CD14-positive monocyte (primary cell): ENCODE measurements at regions not wholly inside any gene's neighbourhood (a gene's known extent, or its start where the extent isn't known, plus 50 kb on each side); places are given as distances from the start of the nearest gene placed in this dataset.

Experiments used
- DNase-seq, 3 donors: peaks; one replicate each; pipeline ENCODE4 v3.0.0-alpha.2; 2011 to 2022
- H2AFZ ChIP-seq: 2 replicates; pipeline ENCODE4 v1.6.0; 2012; ENCODE audit warnings: mild to moderate bottlenecking, low read depth, low read length, inconsistent platforms; ENCODE audit not compliant: insufficient read depth, poor library complexity, severe bottlenecking
- H3K27ac ChIP-seq, 2 donors: 1 replicate in 1 of 2; 2 replicates in 1 of 2; pipeline ENCODE4 v1.5.1; 2012 to 2013; ENCODE audit warnings: low read length in 2 of 2, control low read depth in 1 of 2, inconsistent platforms in 1 of 2, low read depth in 1 of 2, mild to moderate bottlenecking in 1 of 2
- H3K27me3 ChIP-seq, 2 donors: one replicate each; pipeline versions ENCODE4 v1.6.0 to v1.6.1; 2011 to 2013; ENCODE audit warnings: low read length in 2 of 2; ENCODE audit not compliant: control insufficient read depth in 2 of 2, insufficient read depth in 2 of 2
- H3K36me3 ChIP-seq, 2 donors: replicated peaks in 1 of 2; 1 replicate in 1 of 2; 2 replicates in 1 of 2; pipeline versions ENCODE4 v1.5.1 to v1.6.1; 2012 to 2013; ENCODE audit warnings: low read length in 2 of 2, control low read depth in 1 of 2, inconsistent platforms in 1 of 2, mild to moderate bottlenecking in 1 of 2; ENCODE audit not compliant: insufficient read depth in 2 of 2, control insufficient read depth in 1 of 2
- H3K4me1 ChIP-seq, 2 donors: 1 replicate in 1 of 2; 2 replicates in 1 of 2; pipeline versions ENCODE4 v1.5.1 to v1.6.1; 2012 to 2013; ENCODE audit warnings: low read length in 2 of 2, control low read depth in 1 of 2, inconsistent platforms in 1 of 2, mild to moderate bottlenecking in 1 of 2, moderate library complexity in 1 of 2; ENCODE audit not compliant: insufficient read depth in 2 of 2, control insufficient read depth in 1 of 2
- H3K4me2 ChIP-seq: replicated peaks from 2 replicates; pipeline ENCODE3; 2012; ENCODE audit warnings: low read length, moderate library complexity, mild to moderate bottlenecking; ENCODE audit not compliant: poor library complexity, severe bottlenecking; ENCODE audit errors: extremely low read depth
- H3K4me3 ChIP-seq, 3 experiments: fragments of 200-600 bp in 1 of 3; sonication (generic) in 1 of 3; replicated peaks in 1 of 3; 1 replicate in 2 of 3; 2 replicates in 1 of 3; pipeline ENCODE4 v1.5.1; 2011 to 2013; ENCODE audit warnings: low read length in 3 of 3, mild to moderate bottlenecking in 3 of 3, control low read depth in 2 of 3, low read depth in 2 of 3, inconsistent platforms in 1 of 3, moderate library complexity in 1 of 3
- H3K79me2 ChIP-seq: 2 replicates; pipeline ENCODE4 v1.6.0; 2012; ENCODE audit warnings: mild to moderate bottlenecking, control low read depth, inconsistent platforms, low read length, moderate library complexity; ENCODE audit not compliant: insufficient read depth
- H3K9ac ChIP-seq: 2 replicates; pipeline ENCODE4 v1.6.0; 2017; ENCODE audit warnings: low read length, mild to moderate bottlenecking; ENCODE audit not compliant: insufficient read depth, poor library complexity, severe bottlenecking
- H3K9me3 ChIP-seq, 2 donors: replicated peaks in 1 of 2; 1 replicate in 1 of 2; 2 replicates in 1 of 2; pipeline versions ENCODE4 v1.5.1 to v1.6.1; 2012 to 2013; ENCODE audit warnings: low read length in 2 of 2, control low read depth in 1 of 2; ENCODE audit not compliant: control insufficient read depth in 1 of 2, insufficient read depth in 1 of 2
- H4K20me1 ChIP-seq: 2 replicates; pipeline ENCODE4 v1.6.0; 2012; ENCODE audit warnings: mild to moderate bottlenecking, low read length, control low read depth, moderate library complexity; ENCODE audit not compliant: insufficient read depth
- H3K27ac Mint-ChIP-seq, 7 donors: one replicate each; pipeline ENCODE4 v1.8.0; 2020; ENCODE audit warnings: mild to moderate bottlenecking in 7 of 7, mixed read lengths in 7 of 7, moderate library complexity in 6 of 7, inconsistent platforms in 2 of 7
- H3K27me3 Mint-ChIP-seq, 3 donors: one replicate each; pipeline ENCODE4 v1.8.0; 2021 to 2022; ENCODE audit warnings: low read depth in 3 of 3, mild to moderate bottlenecking in 3 of 3, mixed read lengths in 3 of 3, moderate library complexity in 3 of 3, inconsistent platforms in 1 of 3
- H3K36me3 Mint-ChIP-seq, 2 donors: one replicate each; pipeline ENCODE4 v1.8.0; 2020; ENCODE audit warnings: mixed read lengths in 2 of 2, inconsistent platforms in 1 of 2, mild to moderate bottlenecking in 1 of 2
- H3K4me1 Mint-ChIP-seq: one replicate; pipeline ENCODE4 v1.8.0; 2020; ENCODE audit warnings: mild to moderate bottlenecking, mixed read lengths
- H3K4me3 Mint-ChIP-seq, 2 donors: one replicate each; pipeline ENCODE4 v1.8.0; 2020; ENCODE audit warnings: mild to moderate bottlenecking in 2 of 2, mixed read lengths in 2 of 2, moderate library complexity in 1 of 2
- H3K9me3 Mint-ChIP-seq, 7 donors: one replicate each; pipeline ENCODE4 v1.8.0; 2020 to 2022; ENCODE audit warnings: mixed read lengths in 7 of 7, mild to moderate bottlenecking in 6 of 7, moderate library complexity in 6 of 7, inconsistent platforms in 2 of 7
- WGBS: methylation state at CpG from one replicate; pipeline ENCODE4 v1.1.5; 2013; ENCODE audit warnings: missing lambda C conversion rate; ENCODE audit not compliant: insufficient coverage; 5-methylcytosine and 5-hydroxymethylcytosine counted together
- intact Hi-C, 2 donors: fragments of 100-400 bp; cut with micrococcal nuclease; formaldehyde crosslinking; loops; one replicate each; pipeline versions ENCODE4 v1.15.0 to v1.15.1; 2023
- TF ChIP-seq, protein P1 (sequence below): fragments of 200-600 bp; IDR thresholded peaks from one replicate; pipeline ENCODE4 v1.8.0; 2022; ENCODE audit warnings: antibody characterized with exemption, mild to moderate bottlenecking

DNA sequence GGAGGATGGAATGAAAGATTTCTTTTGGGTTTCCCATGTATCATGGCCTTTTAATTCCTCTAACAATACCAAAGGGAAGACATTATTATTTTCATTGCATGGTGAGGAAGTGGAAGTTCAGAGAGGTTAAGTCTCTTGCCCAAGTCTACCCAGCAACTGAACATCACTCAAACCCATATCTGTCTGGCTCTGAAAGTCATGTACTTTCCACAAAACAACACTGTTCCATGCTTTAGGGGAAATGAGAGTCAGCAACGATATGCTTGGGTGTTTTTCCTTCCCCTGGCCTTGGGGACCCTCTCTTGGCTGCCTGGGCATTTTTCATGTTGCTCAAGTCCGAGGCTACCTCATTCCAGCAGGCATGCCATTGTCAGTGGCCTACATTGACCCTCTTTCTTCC lies 118.8 kb downstream of the ADTRP start:
- H3K79me2 ChIP-seq = no peaks in the 10 kb centered on the region
- Mint-ChIP-seq H3K27ac (peak overlapping the region in 1 of 7 donors; percentile 7), H3K4me3 (no peak overlapping the region), H3K36me3 (no peaks in the 10 kb centered on the region), H3K4me1 (peaks cover 4% of the 10 kb centered on the region), H3K9me3 (peaks cover 0 to 1% (median 0%) of the 10 kb centered on the region in 7 donors), H3K27me3 (peaks cover 1 to 5% (median 3%) of the 10 kb centered on the region in 3 donors)
- H3K27ac ChIP-seq = no peak overlapping the region
- H3K4me3 ChIP-seq = no peak overlapping the region
- TF ChIP-seq, protein P1, sequence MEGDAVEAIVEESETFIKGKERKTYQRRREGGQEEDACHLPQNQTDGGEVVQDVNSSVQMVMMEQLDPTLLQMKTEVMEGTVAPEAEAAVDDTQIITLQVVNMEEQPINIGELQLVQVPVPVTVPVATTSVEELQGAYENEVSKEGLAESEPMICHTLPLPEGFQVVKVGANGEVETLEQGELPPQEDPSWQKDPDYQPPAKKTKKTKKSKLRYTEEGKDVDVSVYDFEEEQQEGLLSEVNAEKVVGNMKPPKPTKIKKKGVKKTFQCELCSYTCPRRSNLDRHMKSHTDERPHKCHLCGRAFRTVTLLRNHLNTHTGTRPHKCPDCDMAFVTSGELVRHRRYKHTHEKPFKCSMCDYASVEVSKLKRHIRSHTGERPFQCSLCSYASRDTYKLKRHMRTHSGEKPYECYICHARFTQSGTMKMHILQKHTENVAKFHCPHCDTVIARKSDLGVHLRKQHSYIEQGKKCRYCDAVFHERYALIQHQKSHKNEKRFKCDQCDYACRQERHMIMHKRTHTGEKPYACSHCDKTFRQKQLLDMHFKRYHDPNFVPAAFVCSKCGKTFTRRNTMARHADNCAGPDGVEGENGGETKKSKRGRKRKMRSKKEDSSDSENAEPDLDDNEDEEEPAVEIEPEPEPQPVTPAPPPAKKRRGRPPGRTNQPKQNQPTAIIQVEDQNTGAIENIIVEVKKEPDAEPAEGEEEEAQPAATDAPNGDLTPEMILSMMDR = no peak
- H4K20me1 ChIP-seq = no peaks in the 10 kb centered on the region
- H3K4me1 ChIP-seq = no peaks in the 10 kb centered on the region
- no peak overlapping the region for H2AFZ ChIP-seq
- peak in 1 of 3 donors; percentile 40 for DNase-seq
- no peaks in the 10 kb centered on the region for H3K27me3 ChIP-seq
- no peaks in the 10 kb centered on the region for H3K9me3 ChIP-seq
- no CpG with 5 or more reads among the region's 2 CpGs for WGBS
- intact Hi-C loops = loop anchor here (5.0 to 10.0 kb wide), 4 partner anchors 628 to 1235 kb away; partner anchors contain the start of gene EDN1 (in 1 of the 2)
- no peaks in the 10 kb centered on the region for H3K36me3 ChIP-seq
- no peak overlapping the region for H3K9ac ChIP-seq
- H3K4me2 ChIP-seq = no peak overlapping the region

DNA sequence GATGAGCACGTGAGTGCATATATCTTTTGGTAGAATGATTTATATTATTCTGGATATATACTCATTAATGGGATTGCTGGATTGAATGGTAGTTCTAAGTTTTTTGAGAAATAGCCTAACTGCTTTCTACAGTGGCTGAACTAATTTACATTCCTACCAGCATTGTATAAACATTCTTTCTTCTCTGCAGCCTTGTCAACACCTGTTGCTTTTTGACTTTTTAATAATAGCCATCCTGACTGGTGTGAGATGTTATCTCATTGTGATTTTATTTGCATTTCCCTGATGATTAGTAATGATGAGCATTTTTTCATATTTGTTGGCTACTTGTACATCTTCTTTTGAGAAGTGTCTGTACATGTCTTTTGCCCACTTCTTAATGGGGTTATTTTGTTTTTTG lies 116.3 kb downstream of the ADTRP start:
- DNase-seq = no peak
- H3K4me3 Mint-ChIP-seq = no peak overlapping the region
- Histone ChIP-seq H3K79me2 (no peaks in the 10 kb centered on the region), H3K9ac (no peak overlapping the region), H3K27ac (no peak overlapping the region), H2AFZ (no peak overlapping the region), H3K27me3 (no peaks in the 10 kb centered on the region), H3K4me2 (no peak overlapping the region), H3K4me3 (no peak overlapping the region), H3K36me3 (no peaks in the 10 kb centered on the region), H3K9me3 (no peaks in the 10 kb centered on the region), H4K20me1 (no peaks in the 10 kb centered on the region), H3K4me1 (no peaks in the 10 kb centered on the region)
- H3K9me3 Mint-ChIP-seq = peaks cover 0 to 1% (median 0%) of the 10 kb centered on the region in 7 donors
- peaks cover 1 to 3% (median 2%) of the 10 kb centered on the region in 3 donors for H3K27me3 Mint-ChIP-seq
- no peaks in the 10 kb centered on the region for H3K36me3 Mint-ChIP-seq
- H3K4me1 Mint-ChIP-seq = peaks cover 4% of the 10 kb centered on the region
- TF ChIP-seq, protein P1 = no peak
- intact Hi-C loops = loop anchor here in 1 of 2 donors (10.0 kb wide), 1 partner anchor 632 kb away; the partner anchor contains the start of gene EDN1
- H3K27ac Mint-ChIP-seq = no peak overlapping the region
- no CpG with 5 or more reads among the region's 1 CpG for WGBS
